ENCODE measurements at regions not wholly inside any gene's neighbourhood (a gene's known extent, or its start where the extent isn't known, plus 50 kb on each side); places are given as distances from the start of the nearest gene placed in this dataset.
"Not testable (repeated sequence)": the region's sequence is repeated elsewhere in the genome, so short reads cannot be mapped to it uniquely, and the experiment has no call there.

- ATAC-seq: no peak
- DNase-seq: no peak
- intact Hi-C loops (cut with DNase I): no loop called here
Observed at GRCh38 chr12:23113781-23114180, 488.8 kb downstream of the ETNK1 start.

GRCh38 chr12:23115984-23116383 is 491.0 kb downstream of the ETNK1 start:
- no peak for ATAC-seq
- intact Hi-C loops (cut with DNase I): no loop called here
- no peak for DNase-seq

GRCh38 chr12:23126794-23127193 is 501.8 kb downstream of the ETNK1 start:
- no peak for DNase-seq
- intact Hi-C loops (cut with DNase I): no loop called here
- no peak for ATAC-seq

GRCh38 chr12:23127701-23128100 is 502.7 kb downstream of the ETNK1 start:
- no peak for ATAC-seq
- intact Hi-C loops (cut with DNase I): no loop called here
- DNase-seq: no peak

GRCh38 chr12:23128462-23128861 is 503.5 kb downstream of the ETNK1 start:
- intact Hi-C loops (cut with DNase I): no loop called here
- ATAC-seq: no peak
- no peak for DNase-seq

GRCh38 chr12:23132357-23132756 is 507.4 kb downstream of the ETNK1 start:
- DNase-seq (no peak), ATAC-seq (no peak)
- intact Hi-C loops (cut with DNase I): no loop called here

- ATAC-seq (no peak), DNase-seq (no peak)
- intact Hi-C loops (cut with DNase I): no loop called here
Observed at GRCh38 chr12:23133471-23133870, 508.5 kb downstream of the ETNK1 start.

- ATAC-seq: no peak
- intact Hi-C loops (cut with DNase I): no loop called here
- DNase-seq: no peak
Observed at GRCh38 chr12:23139026-23139425, 514.1 kb downstream of the ETNK1 start.

- no peak for ATAC-seq
- DNase-seq: no peak
- intact Hi-C loops (cut with DNase I): no loop called here
Observed at GRCh38 chr12:23140710-23141109, 515.7 kb downstream of the ETNK1 start.

GRCh38 chr12:23141335-23141734 is 516.4 kb downstream of the ETNK1 start:
- ATAC-seq: no peak
- intact Hi-C loops (cut with DNase I): no loop called here
- DNase-seq: no peak

- DNase-seq; ATAC-seq; intact Hi-C loops (cut with DNase I): not testable (repeated sequence)
Observed at GRCh38 chr12:23146070-23146469, 521.1 kb downstream of the ETNK1 start.

- intact Hi-C loops (cut with DNase I): no loop called here
- ATAC-seq: no peak
- DNase-seq: no peak
Observed at GRCh38 chr12:23168459-23168858, 543.5 kb downstream of the ETNK1 start.

- intact Hi-C loops (cut with DNase I): no loop called here
- ATAC-seq (peak; percentile 8 to 35), DNase-seq (no peak)
Observed at GRCh38 chr12:23169012-23169695, 544.2 kb downstream of the ETNK1 start.

GRCh38 chr12:23169696-23170013 is 544.7 kb downstream of the ETNK1 start:
- DNase-seq (no peak), ATAC-seq (no peak)
- intact Hi-C loops (cut with DNase I): no loop called here

GRCh38 chr12:23174917-23175316 is 549.9 kb downstream of the ETNK1 start:
- DNase-seq (no peak), ATAC-seq (no peak)
- intact Hi-C loops (cut with DNase I): no loop called here

GRCh38 chr12:23185346-23185745 is 560.4 kb downstream of the ETNK1 start:
- intact Hi-C loops (cut with DNase I): no loop called here
- ATAC-seq: no peak
- no peak for DNase-seq

GRCh38 chr12:23186950-23187349 is 562.0 kb downstream of the ETNK1 start:
- DNase-seq (no peak), ATAC-seq (no peak)
- intact Hi-C loops (cut with DNase I): no loop called here

- intact Hi-C loops (cut with DNase I): no loop called here
- DNase-seq: no peak
- no peak for ATAC-seq
Observed at GRCh38 chr12:23193552-23193951, 568.6 kb downstream of the ETNK1 start.

- ATAC-seq (no peak), DNase-seq (no peak)
- intact Hi-C loops (cut with DNase I): no loop called here
Observed at GRCh38 chr12:23197266-23197665, 572.3 kb downstream of the ETNK1 start.

- ATAC-seq: no peak
Observed at GRCh38 chr12:23202728-23203127, 577.8 kb downstream of the ETNK1 start.

GRCh38 chr12:23204933-23205778 is 580.2 kb downstream of the ETNK1 start:
- intact Hi-C loops (cut with DNase I): loop anchor here in 1 of 2 donors (5.0 kb wide), 1 partner anchor 348 kb away; no protein-coding TSS in a partner anchor
- DNase-seq (no peak), ATAC-seq (peak; percentile 41 to 68)

More at GRCh38 chr12:23202728-23203127, 577.8 kb downstream of the ETNK1 start:
- intact Hi-C loops (cut with DNase I): loop anchor here in 1 of 2 donors (5.0 kb wide), 1 partner anchor 345 kb away; no protein-coding TSS in a partner anchor
- DNase-seq: no peak

All from left cardiac atrium (tissue), 4 donors.